CD4-positive, alpha-beta T cell treated with Interleukin-15 for 1 hour (primary cell): ENCODE measurements at regions not wholly inside any gene's neighbourhood (a gene's known extent, or its start where the extent isn't known, plus 50 kb on each side); places are given as distances from the start of the nearest gene placed in this dataset.

Source experiments
- DNase-seq: peaks from one replicate; pipeline ENCODE4 v3.0.0-alpha.2; 2020

DNA sequence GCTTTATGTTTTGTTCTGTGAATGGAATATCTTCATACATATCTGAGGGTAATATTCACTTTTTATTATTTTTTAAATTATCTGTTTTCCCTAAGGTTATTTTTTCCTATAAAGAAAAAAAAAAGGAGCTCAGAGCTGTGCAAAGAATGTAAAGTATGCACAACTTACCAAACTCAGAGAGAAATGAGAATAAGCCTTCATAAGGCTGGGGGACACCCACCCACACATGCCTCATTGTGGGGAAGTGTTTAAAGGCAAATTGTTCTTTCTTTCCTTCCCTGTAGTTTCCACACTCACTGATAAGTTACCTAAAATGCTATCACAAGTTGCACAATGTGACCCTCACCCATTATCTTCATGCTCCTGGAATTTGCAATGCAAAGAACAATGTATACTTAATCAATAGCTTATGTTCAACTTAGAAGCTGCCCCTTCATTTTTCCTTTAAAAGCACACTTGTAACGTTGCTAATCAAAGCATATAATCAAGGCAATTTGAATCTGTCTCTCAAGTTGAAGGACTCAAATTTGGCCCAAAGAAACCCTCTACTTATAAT lies 108.1 kb downstream of the GNAT3 start:
- DNase-seq: no peak

DNA sequence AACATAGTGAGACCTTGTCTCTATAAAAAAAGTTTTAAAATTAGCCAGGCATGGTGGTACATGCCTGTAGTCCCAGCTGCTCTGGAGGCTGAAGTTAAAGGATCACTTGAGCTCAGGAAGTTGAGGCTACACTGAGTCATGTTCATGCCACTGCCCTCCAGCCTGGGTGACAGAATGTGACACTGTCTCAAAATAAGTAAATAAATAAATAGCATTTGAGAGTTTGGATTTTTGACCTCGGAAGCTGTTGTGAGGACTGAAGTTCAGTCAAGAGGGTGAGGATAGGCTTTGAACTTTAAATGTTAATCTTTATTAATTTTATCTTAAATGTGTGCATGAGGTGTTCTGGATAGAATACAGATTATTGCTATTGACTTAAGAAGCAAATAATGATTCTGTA lies 110.2 kb downstream of the GNAT3 start:
- no peak for DNase-seq

DNA sequence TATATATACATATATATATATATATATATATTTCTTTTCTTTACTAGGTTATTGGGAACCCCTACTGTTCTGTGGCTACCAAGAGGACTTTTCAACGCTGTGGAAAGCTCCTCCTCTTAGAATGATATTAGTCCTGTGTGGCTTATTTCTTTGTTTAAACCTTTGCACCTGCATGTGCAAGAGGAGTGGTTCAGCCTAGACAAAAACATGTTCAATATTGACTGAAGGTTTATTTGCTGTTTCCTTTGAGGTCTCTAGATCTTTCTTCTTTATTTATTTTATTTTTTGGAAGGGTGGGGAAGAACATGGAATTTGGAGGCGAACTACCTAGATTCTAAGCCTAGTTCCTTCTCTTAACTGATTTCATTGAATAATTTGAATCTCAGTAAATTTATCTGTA lies 118.1 kb downstream of the GNAT3 start:
- DNase-seq: no peak

DNA sequence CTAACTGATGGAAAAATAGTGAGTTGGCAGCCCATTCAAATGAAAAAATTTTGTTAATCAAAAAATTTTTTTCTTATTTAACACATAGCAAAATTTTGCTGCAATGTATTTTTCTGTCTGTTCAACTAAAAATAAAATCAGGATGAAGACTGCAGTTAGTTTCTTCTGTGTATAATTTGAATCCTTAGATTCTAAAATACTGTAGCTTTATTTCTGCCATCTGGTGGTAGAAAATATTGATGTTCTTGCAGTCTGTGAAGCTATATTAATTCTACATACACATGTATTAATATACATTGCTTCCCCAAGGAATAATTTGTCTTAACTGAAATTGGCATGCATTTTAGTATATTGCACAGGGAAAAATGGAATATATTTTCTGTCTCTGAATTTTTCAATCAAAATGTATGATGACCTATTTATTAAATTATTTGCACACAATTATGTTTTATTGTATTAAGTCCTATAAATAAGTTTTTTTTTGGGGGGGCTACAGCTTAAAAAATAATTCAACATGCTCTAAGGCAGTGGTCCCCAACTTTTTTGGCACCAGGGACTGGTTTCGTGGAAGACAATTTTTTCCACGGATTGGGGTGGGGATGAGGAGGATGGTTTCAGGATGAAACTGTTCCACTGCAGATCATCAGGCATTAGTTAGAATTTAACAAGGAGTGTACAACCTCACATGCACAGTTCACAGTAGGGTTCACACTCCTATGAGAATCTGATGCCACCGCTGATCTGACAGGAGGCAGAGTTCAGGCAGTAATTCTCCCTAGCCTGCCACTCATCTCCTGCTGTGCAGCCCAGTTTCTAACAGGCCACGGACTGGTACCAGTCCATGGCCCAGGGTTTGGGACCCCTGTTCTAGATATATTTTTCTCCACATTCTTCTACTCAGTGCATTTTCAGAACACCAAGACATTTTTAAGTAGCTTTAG lies 119.4 kb downstream of the GNAT3 start:
- no peak for DNase-seq

DNA sequence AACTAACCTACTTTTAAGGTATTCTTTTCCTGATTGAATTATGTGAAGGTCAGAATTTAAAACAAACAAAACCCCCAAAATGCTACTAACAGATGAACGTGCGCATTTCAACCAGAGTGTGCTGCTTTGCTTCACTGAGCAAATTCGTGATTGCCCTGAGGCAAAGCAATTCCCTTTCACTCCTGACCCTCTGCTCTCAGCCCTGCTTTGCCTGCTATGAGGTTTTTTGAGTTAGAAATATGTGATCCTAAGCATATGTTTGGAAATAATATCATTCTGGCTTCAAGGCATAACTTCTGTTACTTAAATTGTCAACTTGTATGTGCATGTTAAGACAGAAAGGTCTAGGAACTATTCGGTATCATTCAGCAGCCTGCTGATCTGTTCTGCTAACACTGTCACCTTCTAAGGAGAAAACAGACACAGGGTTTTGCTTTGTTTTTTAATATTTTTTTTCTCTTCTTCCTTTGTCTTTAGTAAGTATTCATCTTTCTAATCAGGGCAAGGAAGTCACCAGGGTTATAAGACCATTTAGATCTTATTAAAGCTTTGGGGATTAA lies 124.2 kb downstream of the GNAT3 start:
- no peak for DNase-seq

DNA sequence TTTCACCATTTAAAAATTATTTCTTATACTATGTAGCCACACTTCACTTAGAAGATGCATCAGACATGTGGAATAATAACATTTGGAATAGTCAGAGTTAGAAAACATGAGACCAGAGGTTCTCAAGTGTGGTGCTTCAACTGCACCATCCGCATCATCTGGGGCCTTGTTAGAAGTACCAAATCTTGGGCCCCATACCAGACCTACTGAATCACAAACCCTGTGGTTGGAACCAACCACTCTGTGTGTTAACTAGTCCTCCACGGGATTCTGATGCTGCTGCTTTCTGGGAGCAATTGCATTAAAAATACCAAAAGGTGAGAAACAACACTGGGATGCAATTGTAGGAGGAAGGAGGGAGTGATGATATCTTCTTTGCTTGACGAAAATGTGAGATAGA lies 125.2 kb downstream of the GNAT3 start:
- no peak for DNase-seq

DNA sequence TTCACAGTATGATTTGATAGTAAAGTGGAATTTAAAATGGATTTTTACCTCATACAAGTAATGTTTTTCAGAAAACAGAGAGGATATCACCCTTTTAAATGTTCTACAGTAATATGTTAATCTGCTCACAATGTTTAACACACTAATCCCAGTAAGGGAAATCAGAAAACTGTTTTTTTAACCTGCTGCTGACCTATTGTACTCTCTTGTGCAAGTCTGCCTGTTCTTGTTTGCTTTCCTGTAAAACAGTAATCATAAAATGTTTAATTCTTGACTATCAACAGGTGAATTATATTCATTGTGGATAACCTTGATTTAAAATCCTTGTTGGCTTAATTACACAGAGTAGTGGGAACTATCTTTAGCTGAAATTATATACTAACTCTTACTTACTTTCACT lies 126.4 kb downstream of the GNAT3 start:
- no peak for DNase-seq

DNA sequence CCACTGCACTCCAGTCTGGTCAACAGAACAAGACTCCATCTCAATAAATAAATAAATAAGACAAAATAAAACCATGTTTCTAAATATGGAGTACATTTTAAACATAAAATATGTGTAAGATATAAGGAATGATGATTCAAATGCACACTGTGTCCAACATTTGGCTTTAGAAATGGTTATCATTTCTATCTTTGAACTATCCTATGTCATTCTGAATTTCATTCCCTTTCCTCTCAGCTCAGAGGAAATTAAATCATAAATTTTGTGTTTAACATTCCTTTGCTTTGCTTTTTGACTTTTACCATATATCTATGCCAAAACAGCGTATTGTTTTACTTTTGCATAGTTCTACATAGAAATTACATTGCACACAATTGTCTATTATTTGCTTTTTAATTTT lies 130.9 kb downstream of the GNAT3 start:
- DNase-seq: no peak

DNA sequence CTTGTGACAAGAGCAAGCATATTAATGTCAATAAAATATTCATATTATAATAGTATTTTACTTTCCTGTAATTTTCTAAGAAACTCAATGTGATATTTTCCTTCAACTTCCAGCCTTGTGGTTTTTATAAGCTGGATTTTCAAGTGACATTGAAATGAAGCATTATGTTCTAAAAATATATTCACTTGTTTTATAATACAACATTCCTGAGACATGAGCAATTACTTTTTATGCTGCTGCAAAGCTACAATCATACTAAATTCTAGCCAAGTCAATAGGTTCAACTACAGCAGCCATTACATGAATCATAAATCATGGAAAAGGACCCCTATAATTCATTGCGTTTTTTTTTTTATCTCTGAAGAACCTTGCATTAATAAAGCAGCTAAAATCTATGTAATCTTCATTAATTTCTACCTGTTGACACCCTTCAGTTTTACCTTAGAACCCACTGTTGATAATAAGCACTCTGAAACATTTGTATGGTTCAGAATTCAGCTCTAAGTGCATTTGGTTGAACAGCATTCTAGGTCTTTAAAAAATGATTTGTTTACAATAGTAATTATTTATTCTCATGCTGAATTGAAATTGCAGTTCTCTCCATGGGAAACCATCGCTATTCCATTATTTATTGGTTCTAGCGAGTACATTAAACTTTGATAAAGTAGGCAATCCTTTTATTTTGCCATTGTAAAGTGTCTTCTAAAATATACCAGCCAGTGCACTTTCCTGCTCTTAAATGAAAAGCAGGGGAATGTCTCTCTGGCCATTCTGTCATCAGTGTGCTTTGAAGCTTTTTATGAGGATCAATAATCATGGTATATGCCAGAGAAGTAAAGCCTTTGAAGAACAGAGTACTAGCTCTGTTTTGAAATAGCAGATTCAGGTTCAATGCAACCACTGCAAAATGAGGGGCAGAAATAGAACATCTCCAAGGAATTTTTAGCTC lies 132.6 kb downstream of the GNAT3 start:
- DNase-seq: no peak

DNA sequence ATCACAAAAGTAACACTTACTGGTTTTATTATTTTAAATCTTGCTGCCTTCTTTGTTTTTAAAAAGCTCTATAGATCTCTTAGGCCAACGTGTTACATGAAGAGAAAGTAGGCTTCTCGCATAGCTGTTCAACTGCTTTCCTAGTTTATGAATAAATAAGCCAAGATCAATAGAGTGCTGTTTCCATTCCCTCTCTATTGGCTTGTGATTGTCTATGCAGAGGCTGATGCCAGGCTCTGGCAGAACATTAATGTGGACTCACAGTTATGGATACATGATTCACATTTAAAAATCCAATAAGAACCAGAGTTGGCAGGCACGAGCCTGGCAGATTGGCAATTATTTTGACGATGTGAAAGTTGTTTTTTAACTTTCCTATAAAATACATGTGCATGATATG lies 137.5 kb downstream of the GNAT3 start:
- DNase-seq: no peak

DNA sequence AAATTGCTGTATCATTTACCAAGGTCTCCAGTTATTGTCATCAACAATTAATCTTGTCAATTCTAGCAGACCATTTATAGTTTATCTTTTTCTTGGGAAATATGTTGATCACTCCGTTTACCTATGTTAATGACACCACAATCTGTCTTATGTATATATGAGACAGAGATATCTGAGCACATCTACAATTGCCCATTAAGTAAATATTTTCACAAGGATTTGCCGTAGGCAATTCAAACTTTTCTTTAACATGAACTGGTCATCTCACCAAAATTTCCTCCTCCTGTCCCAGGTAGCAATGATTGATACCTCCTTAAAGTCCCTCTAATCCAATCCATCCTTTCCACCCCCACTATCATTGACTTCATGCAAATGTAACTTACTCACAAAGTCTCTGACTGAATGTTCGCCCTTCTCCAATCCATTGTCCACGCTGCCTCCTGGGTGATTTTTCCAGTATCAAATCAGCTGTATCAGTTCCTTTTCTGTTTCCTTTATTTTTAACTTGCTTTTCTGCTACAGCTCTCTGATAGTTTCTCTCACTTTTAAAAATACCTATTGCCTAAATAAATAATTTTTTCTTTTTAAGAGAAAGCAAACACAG lies 138.3 kb downstream of the GNAT3 start:
- DNase-seq: no peak

DNA sequence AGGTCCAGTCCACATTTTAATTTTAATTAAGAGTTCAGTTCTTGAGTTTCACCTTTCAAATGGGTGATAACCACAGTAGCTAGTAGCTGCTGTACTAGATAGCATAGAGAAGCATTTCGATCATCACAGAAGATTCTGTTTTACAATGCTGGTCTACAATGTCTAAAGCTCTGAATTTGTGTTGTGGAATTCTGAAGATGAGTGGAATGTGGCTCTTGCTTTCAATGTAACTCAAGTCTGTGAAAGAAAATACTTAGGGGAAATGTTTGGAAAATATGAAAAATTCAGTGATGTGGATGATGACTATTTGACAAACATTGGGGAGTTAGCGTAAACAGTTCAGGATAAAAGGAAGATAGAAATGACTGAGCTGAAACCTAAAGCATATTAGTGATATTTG lies 139.4 kb downstream of the GNAT3 start:
- no peak for DNase-seq

DNA sequence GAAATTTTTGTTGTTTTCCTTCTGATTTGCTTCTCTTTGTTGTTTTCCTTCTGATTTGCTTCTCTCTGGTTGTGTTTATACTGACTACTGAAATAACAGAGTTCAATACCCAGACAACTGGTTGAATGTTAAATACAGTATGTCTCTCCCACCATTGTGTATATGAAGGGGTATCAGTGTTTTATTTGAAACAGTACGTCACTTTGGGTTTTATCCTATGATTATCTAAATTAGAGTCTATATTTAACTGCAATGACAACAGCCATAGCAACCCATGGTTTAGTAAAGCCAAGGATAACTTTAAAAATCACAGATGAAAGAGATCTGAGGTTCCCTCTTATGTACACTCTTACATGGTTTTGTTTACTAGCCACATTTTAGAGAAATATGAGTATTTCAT lies 141.3 kb downstream of the GNAT3 start:
- no peak for DNase-seq

DNA sequence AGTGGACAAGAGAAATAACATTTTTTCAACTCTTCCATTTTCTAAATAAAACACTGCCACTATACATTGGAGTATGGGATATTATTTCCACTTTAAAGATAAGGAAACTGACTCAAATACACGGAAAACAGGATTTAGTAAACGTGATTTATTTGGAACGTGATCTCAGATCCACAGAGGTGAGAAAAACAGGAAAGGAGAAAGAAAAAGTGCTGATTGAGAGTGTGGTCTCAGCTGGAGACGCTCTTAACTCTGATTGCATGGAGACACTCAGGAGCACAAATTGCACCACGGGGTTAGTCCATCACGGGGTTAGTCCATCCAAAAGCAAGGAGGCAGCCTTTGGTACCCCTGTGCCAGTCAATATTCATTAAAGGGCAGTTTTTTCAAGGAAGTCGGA lies 142.5 kb downstream of the GNAT3 start:
- no peak for DNase-seq

DNA sequence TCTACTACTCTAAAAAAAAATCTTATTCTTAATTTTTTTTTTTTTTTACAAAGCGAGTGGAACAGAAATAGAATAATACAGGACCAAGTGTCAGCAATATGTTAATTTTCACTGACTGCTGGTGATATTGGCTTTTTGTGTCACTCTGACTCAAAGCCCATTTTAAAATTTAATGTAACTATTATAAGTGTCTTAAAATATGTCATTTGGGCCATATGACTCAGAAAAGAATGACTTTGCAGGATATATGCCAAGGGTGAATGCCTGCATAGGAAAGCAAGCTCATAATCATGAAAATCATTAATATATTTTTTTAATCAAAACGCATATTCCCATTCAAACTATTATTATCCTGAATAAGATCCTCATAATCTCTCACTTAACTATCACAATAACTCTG lies 149.2 kb downstream of the GNAT3 start:
- no peak for DNase-seq

DNA sequence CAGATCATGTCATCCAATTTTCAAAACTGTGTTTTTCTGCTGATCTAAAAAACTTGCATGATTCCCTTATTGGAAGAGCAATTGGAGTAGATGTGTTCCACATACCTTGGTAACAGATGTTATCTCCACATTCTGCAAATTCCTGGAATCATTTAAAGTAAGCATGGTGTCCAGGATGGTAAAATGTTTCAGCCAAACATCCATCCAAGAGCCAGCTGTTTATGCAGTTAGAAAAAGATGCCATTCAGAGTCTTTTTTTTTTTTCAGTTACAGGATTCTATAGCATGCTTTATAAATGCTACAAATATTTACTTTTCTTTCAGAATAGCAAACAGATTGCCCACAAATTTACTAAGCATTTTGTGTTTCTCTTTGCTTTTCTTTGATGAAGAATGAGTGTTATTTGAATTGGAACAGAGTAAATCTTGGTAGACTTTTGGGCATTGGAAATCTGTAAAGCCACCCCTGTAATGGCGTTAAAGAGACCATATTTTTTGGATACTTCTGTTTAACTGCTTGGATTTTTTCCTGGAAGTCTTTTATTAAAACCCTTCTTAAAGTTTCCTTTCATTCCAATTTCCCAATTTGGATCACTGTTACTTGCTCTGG lies 149.8 kb downstream of the GNAT3 start:
- DNase-seq: no peak

DNA sequence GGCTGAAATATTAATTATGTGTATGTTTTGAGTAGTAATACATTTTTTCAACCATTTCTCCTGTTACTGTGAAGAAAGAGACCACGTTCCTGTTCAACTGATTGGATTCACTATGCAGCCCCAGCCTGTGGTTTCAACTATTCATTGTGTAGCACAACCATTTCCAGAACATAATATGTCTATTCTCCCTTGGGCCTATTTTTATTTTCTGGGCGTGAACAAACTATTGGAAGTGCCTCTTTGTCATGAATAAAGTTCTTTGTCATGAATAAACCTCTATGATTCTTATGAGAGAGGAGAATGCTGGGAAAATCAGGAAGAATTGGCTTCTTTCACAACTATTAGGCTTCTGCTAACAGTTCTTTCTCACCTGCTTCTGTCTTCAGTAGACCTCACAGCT lies 152.4 kb downstream of the GNAT3 start:
- no peak for DNase-seq

DNA sequence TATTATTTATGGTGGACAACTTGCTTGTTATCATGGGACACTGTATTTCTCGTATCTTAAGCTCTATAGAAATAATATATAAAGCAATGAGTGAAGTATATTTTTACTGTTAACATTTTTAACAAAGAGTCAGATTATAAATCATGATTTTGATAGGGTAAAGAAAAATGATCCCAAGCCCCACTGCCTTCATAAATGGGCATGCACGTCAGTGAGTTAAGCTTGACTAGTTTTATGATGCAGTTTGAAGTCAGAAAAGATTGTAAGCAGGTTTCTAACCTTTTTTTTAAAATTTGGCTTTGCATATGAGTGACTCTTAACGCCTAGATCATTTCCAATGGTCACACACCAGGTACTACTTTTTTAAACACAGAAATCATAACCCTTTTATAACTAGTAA lies 152.8 kb downstream of the GNAT3 start:
- DNase-seq: no peak

DNA sequence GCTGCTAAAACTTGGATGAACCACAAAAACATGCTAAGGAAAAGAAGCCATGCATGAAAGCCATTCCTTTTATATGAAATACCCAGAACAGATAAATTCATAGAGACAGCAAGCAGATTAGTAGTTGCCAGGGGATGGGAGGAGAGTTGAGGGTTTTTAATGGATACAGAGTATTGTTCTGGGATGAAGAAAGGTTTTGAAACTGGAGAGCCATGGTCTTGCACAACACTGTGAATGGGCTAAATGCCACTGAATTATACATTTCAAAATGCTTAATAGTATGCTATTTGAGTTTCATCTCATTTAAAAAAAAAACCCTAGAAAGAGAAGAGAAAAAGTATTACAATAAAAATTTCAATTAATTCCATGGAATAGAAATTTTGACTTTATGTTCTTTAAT lies 154.3 kb downstream of the GNAT3 start:
- no peak for DNase-seq

DNA sequence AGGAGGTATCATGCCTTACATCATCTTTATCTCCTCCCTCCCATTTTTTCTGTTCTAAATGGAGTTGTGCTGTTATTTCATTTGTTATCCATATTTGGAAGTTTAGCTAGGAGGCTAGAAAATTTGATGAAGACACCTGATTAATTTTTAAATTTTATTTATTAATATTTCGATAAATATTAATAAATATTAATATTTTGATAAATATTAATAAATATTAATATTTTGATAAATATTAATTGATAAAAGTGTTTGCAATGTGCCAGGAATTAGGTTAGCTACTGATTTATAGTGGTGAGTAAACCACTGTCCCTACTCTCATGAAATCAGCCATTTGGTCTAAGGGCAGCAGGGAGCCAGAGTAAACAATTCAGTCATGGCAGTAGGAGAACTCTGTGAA lies 161.4 kb downstream of the GNAT3 start:
- no peak for DNase-seq

DNA sequence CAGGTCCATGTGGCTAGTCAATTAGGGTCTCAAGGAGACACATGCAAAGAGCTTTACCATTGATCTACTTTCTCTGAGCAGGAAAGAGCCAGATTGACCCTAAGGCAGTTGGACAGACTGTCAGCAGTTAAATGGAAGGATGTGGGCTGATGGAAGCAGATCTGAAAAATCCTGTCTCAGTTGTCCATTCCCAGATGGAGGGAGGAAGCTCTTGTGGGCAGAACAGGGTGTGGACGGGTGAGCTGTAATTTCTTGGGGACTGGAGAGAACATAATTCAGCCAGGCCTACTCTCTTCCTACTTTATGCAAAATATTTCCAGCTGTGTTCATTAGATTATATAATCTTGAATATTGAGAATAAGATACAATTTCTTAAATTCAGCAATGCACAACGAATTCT lies 163.6 kb downstream of the GNAT3 start:
- no peak for DNase-seq

DNA sequence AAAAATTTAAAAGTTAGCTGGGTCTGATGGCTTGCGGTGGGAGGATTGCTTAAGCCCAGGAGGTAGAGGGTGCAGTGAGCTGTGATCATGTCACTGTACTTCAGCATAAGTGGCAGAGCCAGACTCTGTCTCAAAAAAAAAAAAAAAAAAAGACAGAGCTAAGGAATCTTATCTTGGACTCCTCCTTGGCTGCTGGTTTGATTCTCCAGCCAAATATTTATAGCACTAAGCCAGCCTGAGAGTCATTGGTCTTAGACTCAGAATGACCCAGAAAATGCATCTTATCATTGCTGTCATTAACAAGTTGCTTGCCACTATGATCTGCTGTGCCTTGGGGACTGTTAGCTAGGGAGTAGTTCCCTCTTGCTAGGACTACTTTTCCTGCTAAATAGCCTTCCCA lies 164.7 kb downstream of the GNAT3 start:
- DNase-seq: no peak
